ENCODE measurements at regions not wholly inside any gene's neighbourhood (a gene's known extent, or its start where the extent isn't known, plus 50 kb on each side); places are given as distances from the start of the nearest gene placed in this dataset.

- no peak for DNase-seq
These were observed 101.7 kb upstream of the HDGFL1 start for GRCh38 chr6:22467645-22468044.

GRCh38 chr6:22468256-22468965, 101.0 kb upstream of the HDGFL1 start:
- DNase-seq, result no peak

- DNase-seq, result no peak
These were observed 98.8 kb upstream of the HDGFL1 start for GRCh38 chr6:22470454-22471131.

- DNase-seq, result no peak
These were observed 98.2 kb upstream of the HDGFL1 start for GRCh38 chr6:22471132-22471690.

GRCh38 chr6:22471746-22472145, 97.6 kb upstream of the HDGFL1 start:
- no peak for DNase-seq

- no peak for DNase-seq
These were observed 95.2 kb upstream of the HDGFL1 start for GRCh38 chr6:22473991-22474682.

- DNase-seq, result no peak
These were observed 92.5 kb upstream of the HDGFL1 start for GRCh38 chr6:22476811-22477390.

GRCh38 chr6:22497276-22497675, 72.1 kb upstream of the HDGFL1 start:
- no peak for DNase-seq

- DNase-seq, result no peak
These were observed 69.6 kb upstream of the HDGFL1 start for GRCh38 chr6:22499815-22500214.

GRCh38 chr6:22506496-22506895, 62.9 kb upstream of the HDGFL1 start:
- no peak for DNase-seq

- DNase-seq, result no peak
These were observed 56.5 kb upstream of the HDGFL1 start for GRCh38 chr6:22512686-22513427.

GRCh38 chr6:22513667-22514066, 55.7 kb upstream of the HDGFL1 start:
- no peak for DNase-seq

GRCh38 chr6:22519237-22519636, 50.1 kb upstream of the HDGFL1 start:
- DNase-seq, result no peak

Measured in T-helper 2 cell (primary cell).